K562 (cell line): ENCODE measurements at regions not wholly inside any gene's neighbourhood (a gene's known extent, or its start where the extent isn't known, plus 50 kb on each side); places are given as distances from the start of the nearest gene placed in this dataset.

Experiments used
- ATAC-seq: fragments of 200-7000 bp; cut with Tn5 transposase; 3 replicates; pipeline ENCODE4 v1.9.1; 2020; ENCODE audit warnings: moderate library complexity
- BruUV-seq: library from RNA; stranded (reverse); fragments of 400-500 nt; replicated peaks from 2 replicates; lab custom pipeline; 2021; lab: Mats Ljungman, UMichigan
- CTCF ChIA-PET: fragments of 300-600 bp; formaldehyde crosslinking; extraction: SDS; loops from one replicate; lab custom pipeline; 2021; ENCODE audit warnings: low intra/inter-chr PET ratio; lab: Yijun Ruan, JAX
- POLR2A ChIA-PET: fragments of 300-600, 350-650 bp; sonication (Branson Sonifier 250); formaldehyde crosslinking; extraction: SDS; loops from one replicate; lab custom pipeline; 2021; ENCODE audit warnings: antibody characterized with exemption, inconsistent platforms; lab: Yijun Ruan, JAX
- DNase-seq, 4 experiments: peaks; one replicate each; pipeline versions ENCODE4 v3.0.0 to v3.0.0-alpha.2; 2011 to 2018; ENCODE audit warnings: low spot score in 3 of 4, mixed read lengths in 3 of 4; ENCODE audit errors: extremely low read depth in 1 of 4
- FAIRE-seq: peaks from 2 replicates; lab custom pipeline; 2011; peaks lifted over from hg19 to GRCh38; lab: Jason Lieb, UNC
- H2AFZ ChIP-seq: 2 replicates; pipeline ENCODE4 v1.6.0; 2011; ENCODE audit warnings: low read depth, low read length, control low read depth, inconsistent platforms
- H3K27ac ChIP-seq: fragments of 200-600 bp; 3 replicates; pipeline ENCODE4 v1.8.0; 2011; ENCODE audit warnings: low read depth, mild to moderate bottlenecking, control low read depth, inconsistent platforms, low read length, moderate library complexity, mixed read lengths; ENCODE audit errors: extremely low read depth
- H3K27me3 ChIP-seq, 2 experiments: fragments of 300-600 bp in 1 of 2; 2 replicates in 1 of 2; 3 replicates in 1 of 2; pipeline versions ENCODE4 v1.6.0 to v1.8.0; 2011; ENCODE audit warnings: inconsistent platforms in 2 of 2, low read length in 2 of 2, mild to moderate bottlenecking in 1 of 2, mixed read lengths in 1 of 2, moderate library complexity in 1 of 2; ENCODE audit not compliant: control insufficient read depth in 2 of 2, insufficient read depth in 2 of 2
- H3K36me3 ChIP-seq: fragments of 300-600 bp; 3 replicates; pipeline ENCODE4 v1.8.0; 2011; ENCODE audit warnings: mild to moderate bottlenecking, low read length, inconsistent platforms; ENCODE audit not compliant: control insufficient read depth, insufficient read depth
- H3K4me1 ChIP-seq, 2 experiments: fragments of 200-600 bp in 1 of 2; replicated peaks in 1 of 2; 2 replicates in 1 of 2; 3 replicates in 1 of 2; pipeline versions ENCODE4 v1.5.1 to v1.8.0; 2011; ENCODE audit warnings: inconsistent platforms in 2 of 2, low read length in 2 of 2, mild to moderate bottlenecking in 1 of 2, mixed read lengths in 1 of 2, moderate library complexity in 1 of 2; ENCODE audit not compliant: control insufficient read depth in 2 of 2, insufficient read depth in 2 of 2
- H3K4me2 ChIP-seq: 2 replicates; pipeline ENCODE4 v1.6.1; 2011; ENCODE audit warnings: low read length, control low read depth, inconsistent platforms, mixed read lengths; ENCODE audit not compliant: insufficient read depth
- H3K4me3 ChIP-seq: fragments of 200-600 bp; sonication (generic), shearing (Covaris generic); 2 replicates; pipeline ENCODE4 v1.5.1; 2016; ENCODE audit warnings: control low read depth, inconsistent platforms
- H3K79me2 ChIP-seq: fragments of 200-600 bp; 3 replicates; pipeline ENCODE4 v1.8.0; 2011; ENCODE audit warnings: low read length, inconsistent platforms; ENCODE audit not compliant: control insufficient read depth, insufficient read depth
- H3K9ac ChIP-seq, 2 experiments: 2 replicates each; pipeline versions ENCODE4 v1.6.0 to v1.6.1; 2011; ENCODE audit warnings: low read depth in 2 of 2, low read length in 2 of 2, control low read depth in 1 of 2, inconsistent platforms in 1 of 2, mild to moderate bottlenecking in 1 of 2, mixed read lengths in 1 of 2; ENCODE audit not compliant: insufficient read depth in 1 of 2
- H3K9me1 ChIP-seq: one replicate; pipeline ENCODE4 v1.6.0; 2011; ENCODE audit warnings: inconsistent platforms, mild to moderate bottlenecking, low read length, moderate library complexity; ENCODE audit not compliant: control insufficient read depth, insufficient read depth
- H3K9me3 ChIP-seq: replicated peaks from 2 replicates; pipeline ENCODE4 v1.5.1; 2011; ENCODE audit warnings: low read depth, low read length, inconsistent platforms; ENCODE audit not compliant: control insufficient read depth, insufficient read depth
- H4K20me1 ChIP-seq: replicated peaks from 2 replicates; pipeline ENCODE4 v1.6.1; 2011; ENCODE audit warnings: low read length, inconsistent platforms, mixed read lengths; ENCODE audit not compliant: control insufficient read depth, insufficient read depth
- CBFA2T2 ChIP-seq: fragments of 450-650 bp; conservative IDR thresholded peaks from 2 replicates; pipeline ENCODE4 v1.6.1; 2017; ENCODE audit warnings: mild to moderate bottlenecking
- ELK1 ChIP-seq: sonication (generic); formaldehyde crosslinking; IDR thresholded peaks from 2 replicates; pipeline ENCODE4 v1.8.1; 2022; ENCODE audit warnings: missing genetic modification reagents
- GMEB1 ChIP-seq: fragments of 250-450 bp; sonication (Bioruptor Pico); IDR thresholded peaks from 2 replicates; pipeline ENCODE4 v1.4.0; 2020; ENCODE audit warnings: mild to moderate bottlenecking
- GTF2A2 ChIP-seq: IDR thresholded peaks from 2 replicates; pipeline ENCODE4 v1.6.1; 2016; ENCODE audit warnings: mild to moderate bottlenecking, missing genetic modification characterization, missing compliant biosample characterization
- ID3 ChIP-seq, 2 experiments: fragments of 250-450 bp in 1 of 2; fragments of 450-650 bp in 1 of 2; sonication (Bioruptor Pico) in 1 of 2; IDR thresholded peaks; 2 replicates each; pipeline versions ENCODE4 v1.6.1 to v1.8.0; 2016 to 2021; ENCODE audit warnings: mild to moderate bottlenecking in 2 of 2, moderate library complexity in 2 of 2, missing compliant biosample characterization in 1 of 2, missing genetic modification characterization in 1 of 2
- NFYB ChIP-seq: IDR thresholded peaks from 2 replicates; pipeline ENCODE4 v1.6.1; 2011; ENCODE audit warnings: mild to moderate bottlenecking, moderate library complexity; ENCODE audit not compliant: insufficient read length; ENCODE audit errors: extremely low read depth
- SPI1 ChIP-seq: IDR thresholded peaks from 2 replicates; pipeline ENCODE4 v1.6.1; 2011; ENCODE audit warnings: low read depth, low read length, control low read depth, borderline replicate concordance
- TCF15 ChIP-seq: fragments of 250-450 bp; sonication (Bioruptor Pico); IDR thresholded peaks from 2 replicates; pipeline ENCODE4 v1.8.0; 2022; ENCODE audit warnings: moderate library complexity, mild to moderate bottlenecking, inconsistent platforms
- XRCC5 ChIP-seq: fragments of 200-400 bp; formaldehyde crosslinking; IDR thresholded peaks from 2 replicates; pipeline ENCODE4 v1.6.1; 2017; ENCODE audit warnings: low read depth, mild to moderate bottlenecking, low read length
- YBX1 ChIP-seq: fragments of 450-650 bp; IDR thresholded peaks from 2 replicates; pipeline ENCODE4 v1.7.1; 2016; ENCODE audit warnings: mild to moderate bottlenecking
- ZBTB12 ChIP-seq: fragments of 250-450 bp; sonication (Bioruptor Pico); IDR thresholded peaks from 2 replicates; pipeline ENCODE4 v1.4.0; 2020
- WGBS: fragments of 100-300 bp; shearing (Covaris generic); methylation state at CpG from one replicate; pipeline ENCODE4 v1.1.6; 2016; ENCODE audit warnings: low coverage, mixed read lengths; ENCODE audit not compliant: insufficient coverage; ENCODE audit errors: missing lambda C conversion rate; 5-methylcytosine and 5-hydroxymethylcytosine counted together
- in situ Hi-C: fragments of 300-500 bp; cut with MboI; formaldehyde crosslinking; loops from 4 replicates; pipeline ENCODE4 v1.15.0; 2018; ENCODE audit warnings: inconsistent platforms, mixed read lengths
- intact Hi-C: fragments of 100-400 bp; cut with micrococcal nuclease; formaldehyde crosslinking; loops from 2 replicates; pipeline ENCODE4 v1.14.2; 2022
- TF ChIP-seq, protein P1 (sequence below): fragments of 450-650 bp; IDR thresholded peaks from 2 replicates; pipeline ENCODE4 v1.6.1; 2016; ENCODE audit warnings: borderline replicate concordance

GRCh38 chr13:33349986-33350826 is 64.7 kb upstream of the STARD13 start (continued):
- TF ChIP-seq CBFA2T2: no peak

DNA sequence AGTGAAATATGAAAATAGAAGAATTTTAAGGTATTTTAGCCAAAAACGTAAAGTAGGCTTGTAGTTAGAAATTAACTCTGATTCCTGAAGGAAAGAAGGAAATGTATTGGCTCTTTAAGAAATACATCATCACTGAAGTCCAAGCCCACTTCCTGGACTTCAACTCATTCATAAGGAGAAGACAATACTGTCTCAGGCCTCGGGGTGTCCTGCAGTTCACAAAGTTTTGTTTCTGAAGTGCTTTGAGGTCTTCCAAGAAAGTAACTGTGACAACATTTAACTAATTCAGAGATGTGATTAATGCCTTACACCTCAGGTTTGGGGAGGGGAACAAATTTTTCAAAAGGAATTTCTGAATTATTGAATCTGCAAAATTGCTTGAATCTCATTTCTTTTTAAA is 65.8 kb upstream of the STARD13 start:
- Histone ChIP-seq H3K9me3 (no peaks in the 10 kb centered on the region), H3K9me1 (no peaks in the 10 kb centered on the region), H2AFZ (no peak overlapping the region), H3K4me3 (no peak overlapping the region), H3K9ac (no peak overlapping the region), H3K36me3 (no peaks in the 10 kb centered on the region), H3K4me1 (peaks cover 0 to 6% of the 10 kb centered on the region in 2 experiments; a peak in 1 of 5 replicates), H3K4me2 (no peak overlapping the region), H3K27me3 (peaks cover 0 to 16% of the 10 kb centered on the region in 2 experiments; a peak in 2 of 5 replicates), H3K27ac (no peak overlapping the region), H3K79me2 (no peaks in the 10 kb centered on the region), H4K20me1 (no peaks in the 10 kb centered on the region; the same call in 1 of the 2 replicates)
- 0% methylated on average over 1 of the region's 2 CpGs for WGBS
- ChIA-PET CTCF (no interaction called here), POLR2A (no interaction called here)
- BruUV-seq: no TSS peak
- in situ Hi-C loops (no loop called here), intact Hi-C loops (no loop called here)
- DNase-seq: no peak
- FAIRE-seq: no peak
- TF ChIP-seq SPI1 (no peak), ELK1 (CRISPR knock-in tag) (no peak), ZBTB12 (no peak), ID3 (CRISPR knock-in tag; IDR thresholded peaks at IDR 0.05) (no peak), ID3 (tag; IDR thresholded peaks at IDR 0.05) (no peak), XRCC5 (no peak), TCF15 (CRISPR knock-in tag) (no peak), GTF2A2 (tag) (no peak), YBX1 (no peak), GMEB1 (CRISPR knock-in tag) (no peak), NFYB (no peak)
- TF ChIP-seq, protein P1, sequence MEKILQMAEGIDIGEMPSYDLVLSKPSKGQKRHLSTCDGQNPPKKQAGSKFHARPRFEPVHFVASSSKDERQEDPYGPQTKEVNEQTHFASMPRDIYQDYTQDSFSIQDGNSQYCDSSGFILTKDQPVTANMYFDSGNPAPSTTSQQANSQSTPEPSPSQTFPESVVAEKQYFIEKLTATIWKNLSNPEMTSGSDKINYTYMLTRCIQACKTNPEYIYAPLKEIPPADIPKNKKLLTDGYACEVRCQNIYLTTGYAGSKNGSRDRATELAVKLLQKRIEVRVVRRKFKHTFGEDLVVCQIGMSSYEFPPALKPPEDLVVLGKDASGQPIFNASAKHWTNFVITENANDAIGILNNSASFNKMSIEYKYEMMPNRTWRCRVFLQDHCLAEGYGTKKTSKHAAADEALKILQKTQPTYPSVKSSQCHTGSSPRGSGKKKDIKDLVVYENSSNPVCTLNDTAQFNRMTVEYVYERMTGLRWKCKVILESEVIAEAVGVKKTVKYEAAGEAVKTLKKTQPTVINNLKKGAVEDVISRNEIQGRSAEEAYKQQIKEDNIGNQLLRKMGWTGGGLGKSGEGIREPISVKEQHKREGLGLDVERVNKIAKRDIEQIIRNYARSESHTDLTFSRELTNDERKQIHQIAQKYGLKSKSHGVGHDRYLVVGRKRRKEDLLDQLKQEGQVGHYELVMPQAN: no peak
- no peak for ATAC-seq
